Upper lobe of left lung (tissue), 6 donors: ENCODE measurements at regions not wholly inside any gene's neighbourhood (a gene's known extent, or its start where the extent isn't known, plus 50 kb on each side); places are given as distances from the start of the nearest gene placed in this dataset.

Source experiments
- ATAC-seq, 2 donors: fragments of 200-7000 bp; cut with Tn5 transposase; one replicate each; pipeline ENCODE4 v1.9.1; 2022; ENCODE audit warnings: mild to moderate bottlenecking in 2 of 2, moderate library complexity in 2 of 2; ENCODE audit not compliant: low FRiP score in 2 of 2
- DNase-seq, 2 donors: peaks; one replicate each; pipeline ENCODE4 v3.0.0-alpha.2; 2019 to 2020
- H3K27ac ChIP-seq, 4 donors: fragments of 200-600 bp; sonication (generic); one replicate each; pipeline ENCODE4 v1.5.1; 2016 to 2019
- H3K27me3 ChIP-seq, 4 donors: fragments of 200-600 bp; sonication (generic); one replicate each; pipeline ENCODE4 v1.5.1; 2017 to 2019
- H3K36me3 ChIP-seq, 4 donors: fragments of 200-600 bp; sonication (generic); one replicate each; pipeline ENCODE4 v1.5.1; 2016 to 2019
- H3K4me1 ChIP-seq, 4 donors: fragments of 200-600 bp; sonication (generic); one replicate each; pipeline ENCODE4 v1.5.1; 2018 to 2019
- H3K4me3 ChIP-seq, 4 donors: fragments of 200-600 bp; sonication (generic); one replicate each; pipeline ENCODE4 v1.5.1; 2017 to 2019; ENCODE audit warnings: mild to moderate bottlenecking in 2 of 4, moderate library complexity in 1 of 4
- H3K9me3 ChIP-seq, 4 donors: fragments of 200-600 bp; sonication (generic); one replicate each; pipeline ENCODE4 v1.5.1; 2018 to 2019
- CTCF ChIP-seq, 6 experiments: fragments of 450-650 bp in 4 of 6; fragments of 200-600 bp in 2 of 6; sonication (generic) in 2 of 6; IDR thresholded peaks; one replicate each; pipeline ENCODE4 v1.5.1; 2016 to 2019; ENCODE audit warnings: antibody characterized with exemption in 6 of 6
- EP300 ChIP-seq, 4 donors: sonication (generic); formaldehyde crosslinking; IDR thresholded peaks; one replicate each; pipeline ENCODE4 v1.5.1; 2017; ENCODE audit warnings: antibody characterized with exemption in 4 of 4, control low read depth in 2 of 4
- POLR2A ChIP-seq, 4 donors: fragments of 450-650 bp; IDR thresholded peaks; one replicate each; pipeline ENCODE4 v1.5.1; 2016 to 2017; ENCODE audit warnings: antibody characterized with exemption in 4 of 4, mild to moderate bottlenecking in 2 of 4
- POLR2AphosphoS5 ChIP-seq, 2 donors: sonication (generic); formaldehyde crosslinking; IDR thresholded peaks; one replicate each; pipeline ENCODE4 v1.5.1; 2017; ENCODE audit warnings: antibody characterized with exemption in 2 of 2
- WGBS, 2 donors: methylation state at CpG; one replicate each; pipeline ENCODE4 v1.1.5; 2017 to 2018; 5-methylcytosine and 5-hydroxymethylcytosine counted together
- donor health status: DM: no; HTN: no; CAD: no; lungs with moderate emphysema.
- donor health status: DM: no; HTN: yes; CAD: no; lungs with severe emphysema.

GRCh38 chr9:3585606-3586005 lies 59.8 kb upstream of the RFX3 start:
- TF ChIP-seq POLR2A (IDR thresholded peaks at IDR 0.05) (no peak), EP300 (IDR thresholded peaks at IDR 0.05) (no peak), CTCF (IDR thresholded peaks at IDR 0.05) (no peak), POLR2AphosphoS5 (IDR thresholded peaks at IDR 0.05) (no peak)
- no peaks in the 10 kb centered on the region for H3K4me1 ChIP-seq
- 56 to 67% methylated on average over 6 of the region's 6 CpGs for WGBS, 2 donors
- no peak overlapping the region for H3K4me3 ChIP-seq
- no peaks in the 10 kb centered on the region for H3K36me3 ChIP-seq
- peaks cover 3 to 8% (median 8%) of the 10 kb centered on the region in 4 donors for H3K9me3 ChIP-seq
- ATAC-seq: no peak
- no peak overlapping the region for H3K27ac ChIP-seq
- no peaks in the 10 kb centered on the region for H3K27me3 ChIP-seq
- DNase-seq: no peak

- DNase-seq (no peak), ATAC-seq (no peak)
- Histone ChIP-seq H3K36me3 (no peaks in the 10 kb centered on the region), H3K4me3 (no peak overlapping the region), H3K4me1 (no peaks in the 10 kb centered on the region), H3K9me3 (peaks cover 3 to 9% (median 8%) of the 10 kb centered on the region in 4 donors), H3K27ac (no peak overlapping the region), H3K27me3 (no peaks in the 10 kb centered on the region)
- WGBS, 2 donors: 93 to 98% methylated on average over 2 of the region's 2 CpGs
- TF ChIP-seq POLR2A (IDR thresholded peaks at IDR 0.05): no peak
- TF ChIP-seq POLR2AphosphoS5 (IDR thresholded peaks at IDR 0.05): no peak
- TF ChIP-seq CTCF (IDR thresholded peaks at IDR 0.05): no peak
- TF ChIP-seq EP300 (IDR thresholded peaks at IDR 0.05): no peak
Observed at GRCh38 chr9:3578786-3579185, 53.0 kb upstream of the RFX3 start.

- Histone ChIP-seq H3K4me1 (no peaks in the 10 kb centered on the region), H3K4me3 (no peak overlapping the region), H3K36me3 (no peaks in the 10 kb centered on the region), H3K9me3 (peaks cover 0 to 8% (median 0%) of the 10 kb centered on the region in 4 donors), H3K27ac (no peak overlapping the region), H3K27me3 (no peaks in the 10 kb centered on the region)
- TF ChIP-seq EP300 (IDR thresholded peaks at IDR 0.05) (no peak), POLR2A (IDR thresholded peaks at IDR 0.05) (no peak), POLR2AphosphoS5 (IDR thresholded peaks at IDR 0.05) (no peak), CTCF (IDR thresholded peaks at IDR 0.05) (no peak)
- peak in 1 of 2 donors; percentile 40 for DNase-seq
- WGBS, 2 donors: 66 to 74% methylated on average over 7 of the region's 7 CpGs
- peak in 1 of 2 donors; percentile 81 for ATAC-seq
Observed at GRCh38 chr9:3576328-3576727, 50.5 kb upstream of the RFX3 start.

- Histone ChIP-seq H3K27ac (no peak overlapping the region), H3K9me3 (peaks cover 0 to 3% (median 0%) of the 10 kb centered on the region in 4 donors), H3K4me3 (no peak overlapping the region), H3K4me1 (no peaks in the 10 kb centered on the region), H3K27me3 (no peaks in the 10 kb centered on the region), H3K36me3 (no peaks in the 10 kb centered on the region)
- WGBS, 2 donors: 96 to 98% methylated on average over 3 of the region's 3 CpGs
- no peak for DNase-seq
- no peak for ATAC-seq
- TF ChIP-seq POLR2AphosphoS5 (IDR thresholded peaks at IDR 0.05) (no peak), CTCF (IDR thresholded peaks at IDR 0.05) (no peak), POLR2A (IDR thresholded peaks at IDR 0.05) (no peak), EP300 (IDR thresholded peaks at IDR 0.05) (no peak)
Observed at GRCh38 chr9:3575821-3576220, 50.0 kb upstream of the RFX3 start.
